8988T (cell line): ENCODE measurements at regions not wholly inside any gene's neighbourhood (a gene's known extent, or its start where the extent isn't known, plus 50 kb on each side); places are given as distances from the start of the nearest gene placed in this dataset.
"Not testable (repeated sequence)": the region's sequence is repeated elsewhere in the genome, so short reads cannot be mapped to it uniquely, and the experiment has no call there.

Source experiments
- DNase-seq: peaks from one replicate; pipeline ENCODE4 v3.0.0; 2011

DNA sequence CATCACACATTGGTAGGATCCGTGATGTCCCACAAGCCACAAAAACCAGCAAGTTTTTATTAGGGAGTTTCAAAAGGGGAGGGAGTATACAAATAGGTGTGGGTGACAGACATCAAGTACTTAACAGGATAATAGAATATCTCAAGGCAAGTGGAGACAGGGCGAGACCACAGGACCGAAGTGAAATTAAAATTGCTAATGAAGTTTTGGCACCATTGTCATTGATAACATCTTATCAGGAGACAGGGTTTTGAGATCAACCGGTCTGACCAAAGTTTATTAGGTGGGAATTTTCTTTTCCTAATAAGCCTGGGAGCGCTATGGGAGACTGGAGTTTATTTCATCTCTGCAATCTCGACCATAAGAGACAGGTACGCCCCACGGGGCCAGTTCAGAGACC is 178.5 kb downstream of the OTOP1 start:
- DNase-seq: not testable (repeated sequence)

DNA sequence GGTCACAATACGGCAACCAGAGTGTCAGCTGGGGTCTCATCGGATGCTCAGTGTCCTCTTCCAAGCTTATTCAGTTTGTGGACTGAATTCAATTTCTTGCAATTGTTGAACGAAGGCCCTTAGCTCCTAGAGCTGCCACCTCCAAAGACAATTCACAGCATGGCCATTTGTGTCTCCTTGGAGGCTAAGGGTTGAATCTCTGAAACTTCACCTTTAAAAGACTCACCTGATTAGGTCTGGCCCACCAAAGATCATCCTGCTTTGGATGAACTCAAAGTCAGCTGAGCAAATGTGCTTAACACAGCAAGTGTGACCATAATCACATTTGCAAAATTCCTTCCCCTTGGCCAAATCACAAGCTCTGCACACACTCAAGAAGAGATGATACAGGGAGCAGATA is 175.9 kb downstream of the OTOP1 start:
- DNase-seq: not testable (repeated sequence)

DNA sequence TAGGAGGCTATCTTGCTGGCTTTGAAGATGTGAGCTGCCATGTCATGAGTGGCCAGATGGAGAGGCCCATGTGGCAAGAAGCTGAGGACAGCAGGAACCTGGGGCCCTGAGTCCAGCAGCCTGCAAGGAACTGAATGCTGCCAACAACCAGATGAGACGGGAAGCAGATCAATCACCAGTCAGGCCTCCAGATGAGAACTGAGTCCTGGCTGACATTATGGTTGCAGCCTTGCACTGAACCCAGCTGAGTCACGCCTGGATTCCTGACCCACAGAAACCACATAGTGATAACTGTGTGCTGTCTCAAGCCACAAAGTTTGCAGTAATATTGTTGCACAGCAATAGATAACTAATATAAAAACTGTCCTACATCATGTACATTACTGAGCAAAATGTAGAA is 173.8 kb downstream of the OTOP1 start:
- DNase-seq: not testable (repeated sequence)

DNA sequence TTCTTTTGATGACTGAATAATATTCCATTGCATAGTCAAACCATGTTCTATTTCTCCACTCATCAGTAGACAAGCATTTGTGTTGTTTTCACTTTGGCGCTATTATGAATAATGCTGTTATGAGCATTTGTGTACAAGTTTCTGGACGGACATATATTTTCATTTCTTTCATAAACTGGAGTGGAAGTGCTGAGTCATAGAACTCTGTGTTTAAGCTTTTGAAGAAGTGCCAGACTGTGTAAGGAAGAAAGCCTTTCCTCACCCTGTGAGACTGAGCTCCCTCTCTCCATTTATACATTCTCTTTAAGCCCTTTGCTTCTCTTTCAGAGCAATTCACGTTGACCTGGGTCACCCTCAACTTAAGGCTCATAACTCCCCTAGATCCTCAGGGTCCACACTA is 169.5 kb downstream of the OTOP1 start:
- DNase-seq: not testable (repeated sequence)

DNA sequence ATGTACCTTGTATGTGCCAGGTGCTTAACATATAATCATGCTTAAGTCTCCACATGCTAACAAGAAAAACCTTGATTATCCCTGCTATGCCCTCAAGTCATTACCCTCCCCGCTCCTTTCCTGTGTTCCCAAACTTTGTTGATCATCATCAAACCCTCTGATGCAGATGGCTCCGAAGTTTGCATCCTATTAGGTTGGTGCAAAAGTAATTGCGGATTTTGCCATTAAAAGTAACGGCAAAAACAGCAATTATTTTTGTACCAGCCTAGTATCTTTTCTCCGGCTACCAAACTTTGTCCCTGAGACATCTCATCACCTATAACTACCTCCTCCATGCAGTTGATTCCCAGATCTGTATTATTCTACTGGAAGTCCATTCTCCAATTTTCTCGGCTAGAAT is 142.6 kb downstream of the OTOP1 start:
- not testable (repeated sequence) for DNase-seq

DNA sequence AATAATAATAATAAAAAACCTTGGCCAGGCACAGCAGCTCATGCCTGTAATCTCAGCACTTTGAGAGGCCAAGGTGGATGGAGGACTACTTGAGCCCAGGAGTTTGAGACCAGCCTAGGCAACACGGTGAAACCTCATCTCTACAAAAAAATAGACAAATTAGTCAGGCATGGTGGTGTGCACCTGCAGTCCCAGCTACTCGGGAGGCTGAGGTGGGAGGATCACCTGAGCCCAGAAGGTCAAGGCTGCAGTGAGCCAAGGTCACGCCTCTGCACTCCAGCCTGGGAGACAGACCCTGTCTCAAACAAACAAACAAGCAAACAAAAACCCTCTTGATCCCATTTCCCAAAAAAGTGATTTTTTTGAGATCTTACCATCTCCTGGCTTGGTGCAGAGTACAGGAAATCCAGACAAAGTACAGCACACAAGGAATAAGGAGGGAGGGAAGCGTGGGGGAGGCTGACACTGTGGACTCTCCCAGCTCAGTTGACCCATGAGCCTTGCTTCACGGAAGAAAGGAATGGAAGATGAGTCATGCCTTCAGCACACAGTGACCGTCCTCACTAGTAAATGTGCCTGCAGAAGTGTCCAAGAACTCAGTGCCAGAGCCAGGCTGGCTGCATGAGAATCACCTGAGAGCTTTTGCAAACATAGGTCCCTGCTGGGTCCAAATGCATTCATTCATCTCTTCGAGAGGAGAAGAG is 136.9 kb downstream of the OTOP1 start:
- DNase-seq: not testable (repeated sequence)

DNA sequence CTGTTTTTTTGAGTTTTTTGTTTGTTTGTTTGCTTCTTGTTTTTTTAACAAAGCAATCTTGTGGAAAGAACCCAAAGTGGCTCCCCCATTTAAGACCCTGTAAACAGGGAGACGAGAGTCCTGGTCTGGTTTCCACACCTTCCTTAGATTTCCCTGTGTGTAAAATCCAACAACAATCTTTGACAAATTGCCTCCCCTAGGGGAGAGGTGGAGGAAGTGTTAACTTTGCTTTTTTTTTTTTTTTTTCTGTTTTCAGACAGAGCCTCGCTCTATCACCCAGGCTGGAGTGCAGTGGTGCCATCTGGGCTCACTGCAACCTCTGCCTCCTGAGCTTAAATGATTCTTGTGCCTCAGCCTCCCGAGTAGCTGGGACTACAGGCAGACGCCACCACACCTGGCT is 136.0 kb downstream of the OTOP1 start:
- not testable (repeated sequence) for DNase-seq

DNA sequence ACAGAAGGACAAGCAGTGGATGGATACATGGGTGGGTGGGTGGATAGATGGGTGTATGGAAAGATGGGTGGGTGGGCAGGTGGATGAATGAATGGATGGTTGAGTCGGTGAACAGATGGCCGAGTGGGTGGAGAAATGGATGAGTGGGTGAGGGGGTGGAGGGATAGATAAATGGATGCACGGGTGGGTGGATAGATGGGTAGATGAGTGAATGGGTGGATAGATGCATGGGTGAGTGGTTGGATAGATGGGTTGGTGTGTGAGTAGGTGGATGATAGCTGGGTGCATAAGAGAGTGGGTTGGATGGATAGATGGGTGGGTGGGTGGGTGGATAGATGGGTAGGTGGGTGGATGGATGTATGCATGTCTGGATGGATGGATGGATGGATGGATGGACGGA is 134.6 kb downstream of the OTOP1 start:
- DNase-seq: not testable (repeated sequence)

DNA sequence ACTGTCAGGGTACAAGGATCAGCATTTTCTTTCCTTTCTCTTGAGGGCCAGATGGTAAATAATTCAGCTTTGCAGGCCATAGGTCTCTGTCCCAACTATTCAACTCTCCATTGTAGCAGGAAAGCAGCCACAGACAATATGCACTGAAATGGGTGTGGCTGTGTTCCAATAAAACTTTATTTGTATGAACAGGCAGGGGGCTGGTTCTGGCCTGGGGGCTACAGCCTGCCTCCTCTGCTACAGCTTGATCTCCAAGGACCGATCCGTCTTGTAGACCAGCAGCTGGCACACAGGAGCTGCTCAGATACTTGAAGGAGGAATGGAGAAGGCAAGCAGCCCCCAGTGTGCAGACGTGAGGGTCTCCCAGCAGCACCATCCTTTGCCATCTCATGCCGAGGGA is 127.1 kb downstream of the OTOP1 start:
- DNase-seq: not testable (repeated sequence)

DNA sequence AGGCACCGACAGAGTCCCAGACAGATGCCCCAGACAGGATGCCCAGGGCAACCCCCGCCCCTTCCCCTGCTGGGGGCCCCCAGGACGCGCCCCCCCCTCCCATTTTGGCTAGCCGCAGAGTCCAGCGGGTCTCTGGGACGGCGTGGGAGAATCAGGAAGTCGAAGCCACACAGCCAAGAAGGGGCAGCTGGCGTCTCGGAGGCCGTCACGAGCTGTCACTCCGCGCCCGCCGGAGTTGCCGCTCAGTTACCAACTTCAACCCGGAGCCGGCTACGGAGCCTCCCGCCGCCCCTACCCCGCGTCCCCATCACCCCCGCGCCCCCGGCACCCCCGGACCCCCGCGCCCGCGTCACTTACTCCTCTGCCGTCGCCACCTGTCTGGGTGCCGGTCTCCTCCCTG is 119.8 kb downstream of the OTOP1 start:
- DNase-seq: not testable (repeated sequence)

DNA sequence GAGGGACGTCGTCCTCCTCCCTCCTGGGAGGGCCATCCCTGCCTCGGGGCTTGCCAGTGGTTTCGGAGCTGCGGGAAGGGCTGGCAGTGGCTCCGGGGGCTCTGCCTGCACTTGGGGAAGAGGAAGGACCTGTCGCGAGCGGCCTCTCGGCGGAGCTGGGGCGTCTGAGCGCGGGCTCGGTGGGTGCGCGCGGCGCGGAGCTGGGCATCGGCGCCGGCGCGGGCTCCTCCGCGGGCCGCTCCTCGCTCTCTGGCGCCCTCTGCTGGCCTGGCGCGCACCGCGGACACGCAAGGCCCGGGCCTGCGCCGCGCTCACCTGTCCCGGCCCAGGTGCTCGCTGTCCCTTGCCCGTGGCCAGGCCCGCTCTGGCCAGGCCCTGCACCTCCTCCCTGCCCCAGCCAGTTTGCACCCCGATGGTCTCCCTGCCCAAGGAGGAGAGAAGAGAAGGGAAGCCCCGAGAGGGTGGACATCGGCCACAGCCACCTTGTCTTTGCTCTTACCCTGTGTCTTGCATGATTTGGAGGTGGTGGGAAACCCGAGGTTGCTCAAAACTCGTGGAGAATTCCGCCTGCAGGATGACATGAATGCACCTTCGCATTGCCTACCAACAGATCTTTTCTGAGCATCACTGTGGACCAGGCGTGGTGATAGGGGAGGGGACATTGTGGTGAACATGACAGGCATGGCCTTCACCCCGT is 119.2 kb downstream of the OTOP1 start:
- DNase-seq: peak; percentile 70

DNA sequence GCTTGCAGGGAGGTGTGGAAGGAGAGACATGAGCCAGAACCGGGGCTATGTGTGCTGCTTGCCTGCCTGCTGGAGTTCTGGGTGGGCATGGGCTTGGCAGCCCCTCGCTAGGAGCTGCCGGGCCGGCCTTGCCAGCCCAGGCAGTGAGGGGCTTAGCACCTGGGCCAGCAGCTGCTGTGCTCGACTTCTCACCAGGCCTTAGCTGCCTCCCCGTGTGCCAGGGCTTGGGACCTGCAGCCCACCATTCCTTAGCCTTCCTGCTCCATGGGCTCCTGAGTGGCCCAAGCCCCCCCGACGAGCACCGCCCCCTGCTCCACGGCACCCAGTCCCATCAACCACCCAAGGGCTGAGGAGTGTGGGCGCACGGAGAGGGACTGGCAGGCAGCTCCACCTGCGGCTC is 111.3 kb downstream of the OTOP1 start:
- DNase-seq: not testable (repeated sequence)

DNA sequence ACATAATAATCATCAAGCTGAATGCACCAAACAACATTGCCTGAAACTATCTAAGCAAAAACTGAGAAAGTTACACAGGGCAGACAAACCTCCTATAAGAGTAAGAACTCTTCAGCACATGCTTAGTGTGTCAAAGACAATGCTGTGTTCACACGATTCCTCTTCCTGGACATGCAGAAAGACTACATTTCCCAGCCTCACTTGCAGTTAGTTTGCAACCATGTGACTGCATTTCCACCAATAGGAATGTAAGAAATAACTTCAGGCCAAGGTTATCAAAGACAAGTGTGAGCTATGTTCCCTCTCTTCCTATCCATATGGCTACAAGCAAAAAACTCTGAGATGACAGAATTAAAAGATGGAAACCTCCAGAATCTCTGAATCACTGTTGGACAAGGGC is 109.8 kb downstream of the OTOP1 start:
- DNase-seq: not testable (repeated sequence)

DNA sequence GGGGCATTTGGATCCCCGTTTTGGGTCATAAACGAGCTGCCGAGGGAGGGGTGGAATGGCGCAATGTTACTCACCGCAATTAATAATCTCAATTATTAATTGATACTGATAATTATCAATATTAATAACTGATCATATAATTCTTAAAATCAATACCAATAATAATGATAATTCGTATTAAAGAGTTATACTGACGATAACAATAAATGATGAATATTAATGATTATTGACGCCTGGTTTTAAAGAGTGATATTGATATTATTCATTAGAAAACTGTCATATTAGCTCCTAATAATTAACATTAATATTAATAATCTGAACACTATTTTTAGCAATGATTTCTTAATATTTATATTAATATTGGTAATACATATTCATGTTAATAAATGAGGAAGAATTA is 92.4 kb downstream of the OTOP1 start:
- not testable (repeated sequence) for DNase-seq

DNA sequence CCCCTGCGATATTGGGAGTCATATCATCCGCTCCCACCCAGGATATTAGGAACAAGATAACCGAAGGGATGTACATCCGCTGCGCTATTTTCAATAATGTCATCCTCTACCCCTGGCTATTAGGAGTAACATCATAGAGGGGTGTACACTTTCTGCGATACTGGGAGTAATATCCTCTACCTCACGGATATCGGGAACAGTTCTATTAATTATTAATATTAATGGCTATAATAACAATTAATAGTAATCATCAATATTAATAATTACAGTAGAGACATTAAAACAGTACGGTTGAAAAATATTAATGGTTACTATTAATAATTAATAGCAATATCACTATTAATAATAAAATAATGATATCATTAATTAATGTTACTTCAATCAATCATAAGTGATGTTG is 90.1 kb downstream of the OTOP1 start:
- not testable (repeated sequence) for DNase-seq
